Cardiac muscle cell (in vitro differentiated cells and primary cell): ENCODE measurements at regions not wholly inside any gene's neighbourhood (a gene's known extent, or its start where the extent isn't known, plus 50 kb on each side); places are given as distances from the start of the nearest gene placed in this dataset.

ENCODE experiments used
- DNase-seq, 2 donors: peaks; one replicate each; pipeline versions ENCODE4 v3.0.0 to v3.0.0-alpha.2; 2010 to 2017; ENCODE audit warnings: low read depth in 1 of 2, low spot score in 1 of 2
- H3K27ac ChIP-seq: fragments of 200-600 bp; sonication (generic); 2 replicates; pipeline ENCODE4 v1.5.1; 2016
- H3K27me3 ChIP-seq: fragments of 200-600 bp; sonication (generic); 2 replicates; pipeline ENCODE4 v1.6.0; 2016; ENCODE audit warnings: control low read depth
- H3K36me3 ChIP-seq: fragments of 200-600 bp; sonication (generic); 2 replicates; pipeline ENCODE4 v1.5.1; 2016; ENCODE audit warnings: control low read depth
- H3K4me1 ChIP-seq: fragments of 200-600 bp; sonication (generic); 2 replicates; pipeline ENCODE4 v1.8.1; 2017; ENCODE audit warnings: low read depth, mild to moderate bottlenecking, mixed run types
- H3K4me3 ChIP-seq: fragments of 200-600 bp; sonication (generic); 2 replicates; pipeline ENCODE4 v1.5.1; 2016; ENCODE audit warnings: mild to moderate bottlenecking
- H3K9me3 ChIP-seq: fragments of 200-600 bp; sonication (generic); 2 replicates; pipeline ENCODE4 v1.5.1; 2017; ENCODE audit warnings: low read depth, mild to moderate bottlenecking, control low read depth
- TF ChIP-seq, protein P1 (sequence below): IDR thresholded peaks from 2 replicates; pipeline ENCODE4 v1.5.1; 2012; ENCODE audit warnings: low read depth, mild to moderate bottlenecking, low read length

DNA sequence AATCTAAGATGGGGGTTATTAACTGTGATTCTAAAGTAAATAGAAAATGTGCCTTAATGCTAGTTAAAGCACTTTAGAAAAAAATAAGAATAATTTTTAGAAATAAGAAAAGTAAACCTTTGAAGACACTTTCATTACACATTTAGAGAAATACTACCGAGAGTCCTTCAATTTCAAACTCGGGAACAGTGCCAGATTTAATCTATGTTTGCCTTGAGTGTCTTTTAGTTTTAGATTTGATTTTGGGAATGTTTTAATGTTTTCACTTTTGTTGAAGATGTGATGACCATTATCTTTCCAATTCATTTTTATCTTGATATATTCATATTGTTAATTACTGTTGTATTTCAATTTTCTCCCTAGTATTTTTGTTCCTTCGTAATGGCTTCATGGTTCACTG lies 592.7 kb upstream of the MGMT start:
- Histone ChIP-seq H3K4me3 (no peak overlapping the region), H3K4me1 (no peaks in the 10 kb centered on the region), H3K36me3 (no peaks in the 10 kb centered on the region), H3K27ac (no peak overlapping the region), H3K9me3 (no peaks in the 10 kb centered on the region), H3K27me3 (no peaks in the 10 kb centered on the region)
- DNase-seq = no peak
- TF ChIP-seq, protein P1, sequence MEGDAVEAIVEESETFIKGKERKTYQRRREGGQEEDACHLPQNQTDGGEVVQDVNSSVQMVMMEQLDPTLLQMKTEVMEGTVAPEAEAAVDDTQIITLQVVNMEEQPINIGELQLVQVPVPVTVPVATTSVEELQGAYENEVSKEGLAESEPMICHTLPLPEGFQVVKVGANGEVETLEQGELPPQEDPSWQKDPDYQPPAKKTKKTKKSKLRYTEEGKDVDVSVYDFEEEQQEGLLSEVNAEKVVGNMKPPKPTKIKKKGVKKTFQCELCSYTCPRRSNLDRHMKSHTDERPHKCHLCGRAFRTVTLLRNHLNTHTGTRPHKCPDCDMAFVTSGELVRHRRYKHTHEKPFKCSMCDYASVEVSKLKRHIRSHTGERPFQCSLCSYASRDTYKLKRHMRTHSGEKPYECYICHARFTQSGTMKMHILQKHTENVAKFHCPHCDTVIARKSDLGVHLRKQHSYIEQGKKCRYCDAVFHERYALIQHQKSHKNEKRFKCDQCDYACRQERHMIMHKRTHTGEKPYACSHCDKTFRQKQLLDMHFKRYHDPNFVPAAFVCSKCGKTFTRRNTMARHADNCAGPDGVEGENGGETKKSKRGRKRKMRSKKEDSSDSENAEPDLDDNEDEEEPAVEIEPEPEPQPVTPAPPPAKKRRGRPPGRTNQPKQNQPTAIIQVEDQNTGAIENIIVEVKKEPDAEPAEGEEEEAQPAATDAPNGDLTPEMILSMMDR = no peak

GRCh38 chr10:128875030-128875744 lies 591.9 kb upstream of the MGMT start:
- no peaks in the 10 kb centered on the region for H3K4me1 ChIP-seq
- H3K9me3 ChIP-seq = no peaks in the 10 kb centered on the region
- no peaks in the 10 kb centered on the region for H3K36me3 ChIP-seq
- no peak overlapping the region for H3K27ac ChIP-seq
- H3K4me3 ChIP-seq = no peak overlapping the region
- no peaks in the 10 kb centered on the region for H3K27me3 ChIP-seq
- DNase-seq = peak in 1 of 2 donors; percentile 33
- TF ChIP-seq, protein P1 = no peak

GRCh38 chr10:128875956-128876736 lies 590.9 kb upstream of the MGMT start:
- H3K4me3 ChIP-seq = no peak overlapping the region
- H3K4me1 ChIP-seq = no peaks in the 10 kb centered on the region
- H3K9me3 ChIP-seq = no peaks in the 10 kb centered on the region
- DNase-seq = peak in 1 of 2 donors; percentile 80
- H3K27ac ChIP-seq = no peak overlapping the region
- no peaks in the 10 kb centered on the region for H3K36me3 ChIP-seq
- TF ChIP-seq, protein P1 = no peak
- no peaks in the 10 kb centered on the region for H3K27me3 ChIP-seq

DNA sequence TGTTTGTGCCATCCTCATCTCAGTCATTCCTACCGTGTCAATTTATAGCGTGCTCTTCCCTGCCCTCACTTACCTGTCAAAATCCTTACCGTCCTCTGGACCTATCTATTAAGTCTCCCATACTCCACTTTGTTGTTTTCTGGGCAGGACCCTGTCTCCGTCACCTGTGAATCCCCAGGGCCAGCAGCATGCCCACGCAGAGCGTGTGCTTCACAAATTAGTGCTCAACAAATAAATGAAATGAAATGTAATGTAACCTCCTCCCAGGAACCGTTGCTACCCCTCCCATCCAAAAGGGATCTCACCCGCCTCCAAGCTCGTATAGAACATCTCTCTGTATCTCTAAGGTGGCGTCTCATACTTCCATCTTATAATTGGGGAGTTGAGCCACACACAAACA lies 589.9 kb upstream of the MGMT start:
- no peak overlapping the region for H3K4me3 ChIP-seq
- H3K9me3 ChIP-seq = no peaks in the 10 kb centered on the region
- TF ChIP-seq, protein P1 = no peak
- DNase-seq = no peak
- no peaks in the 10 kb centered on the region for H3K4me1 ChIP-seq
- H3K27me3 ChIP-seq = no peaks in the 10 kb centered on the region
- H3K27ac ChIP-seq = no peak overlapping the region
- H3K36me3 ChIP-seq = no peaks in the 10 kb centered on the region

GRCh38 chr10:128877936-128878335 lies 589.1 kb upstream of the MGMT start:
- H3K9me3 ChIP-seq = no peaks in the 10 kb centered on the region
- H3K27ac ChIP-seq = no peak overlapping the region
- no peaks in the 10 kb centered on the region for H3K4me1 ChIP-seq
- no peaks in the 10 kb centered on the region for H3K36me3 ChIP-seq
- no peaks in the 10 kb centered on the region for H3K27me3 ChIP-seq
- DNase-seq = no peak
- H3K4me3 ChIP-seq = no peak overlapping the region
- TF ChIP-seq, protein P1 = no peak
